Liver (tissue), 3 donors: ENCODE measurements at regions not wholly inside any gene's neighbourhood (a gene's known extent, or its start where the extent isn't known, plus 50 kb on each side); places are given as distances from the start of the nearest gene placed in this dataset.

Source experiments
- EGR1 ChIP-seq, 2 donors: IDR thresholded peaks; 2 replicates each; pipeline ENCODE4 v1.6.1; 2016 to 2018; ENCODE audit warnings: antibody characterized with exemption in 2 of 2, low read depth in 2 of 2
- FOXA1 ChIP-seq: IDR thresholded peaks from 2 replicates; pipeline ENCODE4 v1.6.1; 2016; ENCODE audit warnings: antibody characterized with exemption
- JUND ChIP-seq, 2 donors: IDR thresholded peaks; 2 replicates each; pipeline ENCODE4 v1.6.1; 2016; ENCODE audit warnings: antibody characterized with exemption in 2 of 2
- MAX ChIP-seq: IDR thresholded peaks from 2 replicates; pipeline ENCODE4 v1.6.1; 2016; ENCODE audit warnings: antibody characterized with exemption
- RAD21 ChIP-seq, 2 donors: IDR thresholded peaks; 2 replicates each; pipeline ENCODE4 v1.6.1; 2016; ENCODE audit warnings: antibody characterized with exemption in 2 of 2, mild to moderate bottlenecking in 2 of 2
- TAF1 ChIP-seq: conservative IDR thresholded peaks from 2 replicates; pipeline ENCODE4 v1.6.1; 2016; ENCODE audit warnings: antibody characterized with exemption, mild to moderate bottlenecking
- YY1 ChIP-seq: IDR thresholded peaks from 2 replicates; pipeline ENCODE4 v1.6.1; 2016; ENCODE audit warnings: antibody characterized with exemption, mild to moderate bottlenecking
- TF ChIP-seq, protein P1 (sequence below): fragments of 150-350 bp; IDR thresholded peaks from 2 replicates; pipeline ENCODE4 v1.5.1; 2017; ENCODE audit warnings: improper control_type of control experiment, low read depth, low read length; ENCODE audit not compliant: missing input control
- TF ChIP-seq, protein P2 (sequence below): IDR thresholded peaks from 2 replicates; pipeline ENCODE4 v1.6.1; 2016; ENCODE audit warnings: antibody characterized with exemption, mild to moderate bottlenecking
- TF ChIP-seq, protein P3 (sequence below): IDR thresholded peaks from 2 replicates; pipeline ENCODE4 v1.6.1; 2016; ENCODE audit warnings: antibody characterized with exemption
- donor health status: healthy.
- donor health status: healthy.

DNA sequence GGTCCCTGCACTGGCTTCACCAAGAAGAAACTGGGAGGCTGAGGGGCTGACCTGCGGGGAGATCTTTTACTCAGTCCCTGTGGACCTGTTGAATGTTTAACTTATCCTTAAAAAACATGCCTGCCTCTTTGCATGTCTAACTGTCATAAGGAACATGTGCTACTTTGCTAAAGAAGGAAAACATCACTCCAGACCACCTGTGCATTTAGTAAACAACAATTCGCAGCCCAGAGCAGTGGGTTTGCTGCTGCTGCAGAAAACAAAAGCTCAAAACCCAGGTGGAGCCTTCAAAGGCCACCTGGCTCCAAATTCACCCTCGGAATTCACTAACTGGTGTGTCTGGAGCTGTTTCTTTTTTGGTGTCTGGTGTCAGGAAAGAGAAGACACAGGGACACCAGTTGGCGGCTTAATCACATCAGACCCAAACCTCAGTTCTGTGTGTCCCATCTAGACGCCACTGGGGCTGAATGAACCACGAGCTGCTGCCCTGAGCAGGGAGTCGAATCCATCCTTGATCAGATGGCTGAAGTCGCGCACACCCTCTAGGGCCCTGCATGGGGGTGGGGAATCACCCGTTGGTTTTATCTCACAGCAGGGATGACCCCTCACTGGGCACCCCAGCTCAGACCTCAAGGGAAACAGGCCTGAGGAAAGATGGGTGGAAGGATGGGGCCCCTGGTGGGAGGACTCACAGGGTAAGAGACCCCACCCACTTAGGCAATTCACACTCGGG is 344.3 kb downstream of the PREX1 start:
- TF ChIP-seq, protein P1, sequence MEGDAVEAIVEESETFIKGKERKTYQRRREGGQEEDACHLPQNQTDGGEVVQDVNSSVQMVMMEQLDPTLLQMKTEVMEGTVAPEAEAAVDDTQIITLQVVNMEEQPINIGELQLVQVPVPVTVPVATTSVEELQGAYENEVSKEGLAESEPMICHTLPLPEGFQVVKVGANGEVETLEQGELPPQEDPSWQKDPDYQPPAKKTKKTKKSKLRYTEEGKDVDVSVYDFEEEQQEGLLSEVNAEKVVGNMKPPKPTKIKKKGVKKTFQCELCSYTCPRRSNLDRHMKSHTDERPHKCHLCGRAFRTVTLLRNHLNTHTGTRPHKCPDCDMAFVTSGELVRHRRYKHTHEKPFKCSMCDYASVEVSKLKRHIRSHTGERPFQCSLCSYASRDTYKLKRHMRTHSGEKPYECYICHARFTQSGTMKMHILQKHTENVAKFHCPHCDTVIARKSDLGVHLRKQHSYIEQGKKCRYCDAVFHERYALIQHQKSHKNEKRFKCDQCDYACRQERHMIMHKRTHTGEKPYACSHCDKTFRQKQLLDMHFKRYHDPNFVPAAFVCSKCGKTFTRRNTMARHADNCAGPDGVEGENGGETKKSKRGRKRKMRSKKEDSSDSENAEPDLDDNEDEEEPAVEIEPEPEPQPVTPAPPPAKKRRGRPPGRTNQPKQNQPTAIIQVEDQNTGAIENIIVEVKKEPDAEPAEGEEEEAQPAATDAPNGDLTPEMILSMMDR: no peak
- TF ChIP-seq RAD21 (IDR thresholded peaks at IDR 0.05): no peak
- no peak for TF ChIP-seq TAF1
- TF ChIP-seq YY1: no peak
- no peak for TF ChIP-seq EGR1 (IDR thresholded peaks at IDR 0.05; ENCODE audit: low read depth in 2 of 2)
- TF ChIP-seq, protein P2, sequence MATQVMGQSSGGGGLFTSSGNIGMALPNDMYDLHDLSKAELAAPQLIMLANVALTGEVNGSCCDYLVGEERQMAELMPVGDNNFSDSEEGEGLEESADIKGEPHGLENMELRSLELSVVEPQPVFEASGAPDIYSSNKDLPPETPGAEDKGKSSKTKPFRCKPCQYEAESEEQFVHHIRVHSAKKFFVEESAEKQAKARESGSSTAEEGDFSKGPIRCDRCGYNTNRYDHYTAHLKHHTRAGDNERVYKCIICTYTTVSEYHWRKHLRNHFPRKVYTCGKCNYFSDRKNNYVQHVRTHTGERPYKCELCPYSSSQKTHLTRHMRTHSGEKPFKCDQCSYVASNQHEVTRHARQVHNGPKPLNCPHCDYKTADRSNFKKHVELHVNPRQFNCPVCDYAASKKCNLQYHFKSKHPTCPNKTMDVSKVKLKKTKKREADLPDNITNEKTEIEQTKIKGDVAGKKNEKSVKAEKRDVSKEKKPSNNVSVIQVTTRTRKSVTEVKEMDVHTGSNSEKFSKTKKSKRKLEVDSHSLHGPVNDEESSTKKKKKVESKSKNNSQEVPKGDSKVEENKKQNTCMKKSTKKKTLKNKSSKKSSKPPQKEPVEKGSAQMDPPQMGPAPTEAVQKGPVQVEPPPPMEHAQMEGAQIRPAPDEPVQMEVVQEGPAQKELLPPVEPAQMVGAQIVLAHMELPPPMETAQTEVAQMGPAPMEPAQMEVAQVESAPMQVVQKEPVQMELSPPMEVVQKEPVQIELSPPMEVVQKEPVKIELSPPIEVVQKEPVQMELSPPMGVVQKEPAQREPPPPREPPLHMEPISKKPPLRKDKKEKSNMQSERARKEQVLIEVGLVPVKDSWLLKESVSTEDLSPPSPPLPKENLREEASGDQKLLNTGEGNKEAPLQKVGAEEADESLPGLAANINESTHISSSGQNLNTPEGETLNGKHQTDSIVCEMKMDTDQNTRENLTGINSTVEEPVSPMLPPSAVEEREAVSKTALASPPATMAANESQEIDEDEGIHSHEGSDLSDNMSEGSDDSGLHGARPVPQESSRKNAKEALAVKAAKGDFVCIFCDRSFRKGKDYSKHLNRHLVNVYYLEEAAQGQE: no peak
- TF ChIP-seq JUND (IDR thresholded peaks at IDR 0.05): no peak
- no peak for TF ChIP-seq MAX
- no peak for TF ChIP-seq FOXA1
- TF ChIP-seq, protein P3, sequence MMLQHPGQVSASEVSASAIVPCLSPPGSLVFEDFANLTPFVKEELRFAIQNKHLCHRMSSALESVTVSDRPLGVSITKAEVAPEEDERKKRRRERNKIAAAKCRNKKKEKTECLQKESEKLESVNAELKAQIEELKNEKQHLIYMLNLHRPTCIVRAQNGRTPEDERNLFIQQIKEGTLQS: no peak
